ENCODE measurements at regions not wholly inside any gene's neighbourhood (a gene's known extent, or its start where the extent isn't known, plus 50 kb on each side); places are given as distances from the start of the nearest gene placed in this dataset.

GRCh38 chr13:33644581-33645543 lies 173.1 kb upstream of the RFC3 start:
- TF ChIP-seq CTCF (IDR thresholded peaks at IDR 0.05) = no peak
- no peak for TF ChIP-seq SIN3A (IDR thresholded peaks at IDR 0.05; ENCODE audit: borderline replicate concordance, insufficient read depth, low read depth, low read length)
- no peak for TF ChIP-seq POLR2AphosphoS5 (IDR thresholded peaks at IDR 0.05; ENCODE audit: low read depth, low read length)
- no peak for TF ChIP-seq REST (IDR thresholded peaks at IDR 0.05; ENCODE audit: insufficient read depth in 1 of 2, low read depth in 2 of 2, low read length in 1 of 2)
- TF ChIP-seq TCF7L2 (IDR thresholded peaks at IDR 0.05; ENCODE audit: low read depth, low read length) = no peak
- in situ Hi-C loops (cut with HindIII; ENCODE audit: low pct_unique_long_range_greater_than_20kb, low sequenced_read_pairs) = no loop called here
- POLR2A ChIA-PET = no interaction called here
- H3K36me3 ChIP-seq (ENCODE audit: control insufficient read depth, insufficient read depth, low read length) = no peaks in the 10 kb centered on the region
- H3K27me3 ChIP-seq (ENCODE audit: control insufficient read depth, insufficient read depth, low read length) = no peaks in the 10 kb centered on the region
- ATAC-seq = no peak
- no TSS peak for BruUV-seq (replicated peaks)
- CTCF ChIA-PET = no interaction called here
- H3K9me3 ChIP-seq (ENCODE audit: control insufficient read depth, insufficient read depth, low read depth, low read length) = no peaks in the 10 kb centered on the region
- no peak for DNase-seq (ENCODE audit: low read depth, low spot score)
- no peak overlapping the region for H3K4me3 ChIP-seq (ENCODE audit: low read depth in 2 of 2, low read length in 2 of 2)
- intact Hi-C loops (cut with micrococcal nuclease; ENCODE audit: unreplicated experiment) = no loop called here
- no peak overlapping the region for H3K27ac ChIP-seq (ENCODE audit: low read length)
- H3K4me1 ChIP-seq (ENCODE audit: control insufficient read depth, insufficient read depth, low read length) = no peaks in the 10 kb centered on the region; the same call in 1 of the 2 replicates

- CTCF ChIA-PET = no interaction called here
- BruUV-seq (replicated peaks) = no TSS peak
Measured at GRCh38 chr13:33645591-33646554, 172.1 kb upstream of the RFC3 start.

More at GRCh38 chr13:33645591-33646554, 172.1 kb upstream of the RFC3 start:
- no peaks in the 10 kb centered on the region for H3K27me3 ChIP-seq (ENCODE audit: control insufficient read depth, insufficient read depth, low read length)
- in situ Hi-C loops (cut with HindIII; ENCODE audit: low pct_unique_long_range_greater_than_20kb, low sequenced_read_pairs) = no loop called here
- H3K9me3 ChIP-seq (ENCODE audit: control insufficient read depth, insufficient read depth, low read depth, low read length) = no peaks in the 10 kb centered on the region
- POLR2A ChIA-PET = interaction anchor here (0.5 kb wide), 1 partner anchor 30 kb away, joined by 26 read pairs; no protein-coding TSS in a partner anchor
- TF ChIP-seq SIN3A (IDR thresholded peaks at IDR 0.05; ENCODE audit: borderline replicate concordance, insufficient read depth, low read depth, low read length) (no peak), TCF7L2 (IDR thresholded peaks at IDR 0.05; ENCODE audit: low read depth, low read length) (no peak), REST (IDR thresholded peaks at IDR 0.05; ENCODE audit: insufficient read depth in 1 of 2, low read depth in 2 of 2, low read length in 1 of 2) (no peak), CTCF (IDR thresholded peaks at IDR 0.05) (no peak), POLR2AphosphoS5 (IDR thresholded peaks at IDR 0.05; ENCODE audit: low read depth, low read length) (no peak)
- intact Hi-C loops (cut with micrococcal nuclease; ENCODE audit: unreplicated experiment) = no loop called here
- H3K27ac ChIP-seq (ENCODE audit: low read length) = no peak overlapping the region
- no peaks in the 10 kb centered on the region for H3K36me3 ChIP-seq (ENCODE audit: control insufficient read depth, insufficient read depth, low read length)
- no peaks in the 10 kb centered on the region; the same call in 1 of the 2 replicates for H3K4me1 ChIP-seq (ENCODE audit: control insufficient read depth, insufficient read depth, low read length)
- H3K4me3 ChIP-seq (ENCODE audit: low read depth in 2 of 2, low read length in 2 of 2) = no peak overlapping the region
- ATAC-seq = no peak
- DNase-seq (ENCODE audit: low read depth, low spot score) = no peak

All from Panc1 (cell line).